SK-N-SH treated with all-trans-retinoic acid at 6 μM for 48 hours (cell line): ENCODE measurements at regions not wholly inside any gene's neighbourhood (a gene's known extent, or its start where the extent isn't known, plus 50 kb on each side); places are given as distances from the start of the nearest gene placed in this dataset.
A peak's percentile ranks its signal among the peaks of the same experiment; 100 is the strongest.
"Not testable (repeated sequence)": the region's sequence is repeated elsewhere in the genome, so short reads cannot be mapped to it uniquely, and the experiment has no call there.

Source experiments
- ATAC-seq: fragments of 200-7000 bp; cut with Tn5 transposase; 3 replicates; pipeline ENCODE4 v1.9.1; 2020; ENCODE audit warnings: mild to moderate bottlenecking, moderate library complexity
- ARNTL ChIP-seq: fragments of 450-650 bp; formaldehyde crosslinking; IDR thresholded peaks from 2 replicates; pipeline ENCODE4 v1.5.0; 2020; ENCODE audit warnings: low read depth, mild to moderate bottlenecking, moderate library complexity, borderline replicate concordance
- BACH2 ChIP-seq: fragments of 250-450 bp; sonication (Bioruptor Pico); IDR thresholded peaks from 2 replicates; pipeline ENCODE4 v1.9.0; 2021; ENCODE audit warnings: mild to moderate bottlenecking, borderline replicate concordance
- CREB5 ChIP-seq: fragments of 250-450 bp; sonication (Bioruptor Pico); IDR thresholded peaks from 2 replicates; pipeline ENCODE4 v1.5.1; 2020; ENCODE audit warnings: low read depth, mild to moderate bottlenecking, moderate library complexity
- CSDC2 ChIP-seq: fragments of 250-450 bp; sonication (Bioruptor Pico); IDR thresholded peaks from 2 replicates; pipeline ENCODE4 v1.5.0; 2020; ENCODE audit warnings: mild to moderate bottlenecking, moderate library complexity
- CSRNP3 ChIP-seq: fragments of 250-450 bp; sonication (Bioruptor Pico); IDR thresholded peaks from 2 replicates; pipeline ENCODE4 v1.5.1; 2021; ENCODE audit warnings: mild to moderate bottlenecking, moderate library complexity
- ESRRG ChIP-seq: fragments of 250-450 bp; sonication (Bioruptor Pico); IDR thresholded peaks from 2 replicates; pipeline ENCODE4 v1.6.1; 2021; ENCODE audit warnings: mild to moderate bottlenecking
- GLIS3 ChIP-seq: fragments of 250-450 bp; sonication (Bioruptor Pico); IDR thresholded peaks from 2 replicates; pipeline ENCODE4 v1.5.0; 2020; ENCODE audit warnings: mild to moderate bottlenecking, moderate library complexity
- ISL1 ChIP-seq: fragments of 250-450 bp; sonication (Bioruptor Pico); IDR thresholded peaks from 2 replicates; pipeline ENCODE4 v2.1.2; 2022; ENCODE audit warnings: mild to moderate bottlenecking, moderate library complexity
- OSR1 ChIP-seq: fragments of 250-450 bp; sonication (Bioruptor Pico); IDR thresholded peaks from 2 replicates; pipeline ENCODE4 v1.8.0; 2022; ENCODE audit warnings: moderate library complexity, mild to moderate bottlenecking, inconsistent platforms
- PATZ1 ChIP-seq: fragments of 250-450 bp; sonication (Bioruptor Pico); IDR thresholded peaks from 2 replicates; pipeline ENCODE4 v1.8.0; 2020; ENCODE audit warnings: mild to moderate bottlenecking, moderate library complexity, borderline replicate concordance
- PPARA ChIP-seq: fragments of 250-450 bp; sonication (Bioruptor Pico); IDR thresholded peaks from 2 replicates; pipeline ENCODE4 v1.5.0; 2020; ENCODE audit warnings: mild to moderate bottlenecking, borderline replicate concordance
- RARB ChIP-seq: fragments of 250-450 bp; sonication (Bioruptor Pico); IDR thresholded peaks from 2 replicates; pipeline ENCODE4 v1.8.0; 2021; ENCODE audit warnings: mild to moderate bottlenecking, moderate library complexity
- TCF4 ChIP-seq: fragments of 250-450 bp; sonication (Bioruptor Pico); IDR thresholded peaks from 2 replicates; pipeline ENCODE4 v1.8.0; 2021; ENCODE audit warnings: mild to moderate bottlenecking, moderate library complexity, borderline replicate concordance
- TOX ChIP-seq: fragments of 250-450 bp; sonication (Bioruptor Pico); IDR thresholded peaks from 2 replicates; pipeline ENCODE4 v1.8.0; 2021; ENCODE audit warnings: mild to moderate bottlenecking, moderate library complexity, borderline replicate concordance
- ZFP3 ChIP-seq: fragments of 250-450 bp; sonication (Bioruptor Pico); IDR thresholded peaks from 2 replicates; pipeline ENCODE4 v1.5.0; 2020; ENCODE audit warnings: mild to moderate bottlenecking, moderate library complexity
- ZNF565 ChIP-seq: fragments of 450-650 bp; formaldehyde crosslinking; conservative IDR thresholded peaks from 2 replicates; pipeline ENCODE4 v1.5.0; 2020; ENCODE audit warnings: low read depth, mild to moderate bottlenecking, moderate library complexity
- ZNF70 ChIP-seq: fragments of 450-650 bp; formaldehyde crosslinking; IDR thresholded peaks from 2 replicates; pipeline ENCODE4 v1.5.0; 2020; ENCODE audit warnings: mild to moderate bottlenecking, moderate library complexity
- ZNF8 ChIP-seq: fragments of 450-650 bp; formaldehyde crosslinking; IDR thresholded peaks from 2 replicates; pipeline ENCODE4 v1.5.0; 2020; ENCODE audit warnings: mild to moderate bottlenecking, moderate library complexity
- TF ChIP-seq, protein P1 (sequence below): fragments of 250-450 bp; sonication (Bioruptor Pico); IDR thresholded peaks from 2 replicates; pipeline ENCODE4 v1.8.0; 2021; ENCODE audit warnings: low read depth, mild to moderate bottlenecking, moderate library complexity, borderline replicate concordance
- TF ChIP-seq, protein P2 (sequence below): fragments of 250-450 bp; sonication (Bioruptor Pico); IDR thresholded peaks from 2 replicates; pipeline ENCODE4 v1.5.0; 2020; ENCODE audit warnings: mild to moderate bottlenecking, moderate library complexity

DNA sequence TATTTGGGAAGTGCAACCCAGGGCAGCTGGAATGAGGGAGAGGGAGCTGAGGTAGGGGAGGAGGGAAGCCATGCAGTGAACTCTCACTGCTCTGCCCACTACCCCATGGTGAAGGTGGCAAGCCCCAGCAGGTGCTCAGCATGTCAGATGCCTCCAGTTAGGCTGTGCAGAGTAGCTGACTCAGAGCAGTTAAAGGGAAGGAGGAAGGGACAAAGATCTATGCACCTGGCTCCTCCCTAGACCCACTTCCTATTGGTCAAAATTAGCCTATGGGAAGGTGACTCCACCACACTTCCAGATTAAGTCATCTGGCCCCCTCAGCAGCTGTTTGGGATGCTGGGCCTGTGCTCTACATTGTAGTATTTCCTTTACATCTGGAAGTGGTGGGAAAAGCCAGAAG is 125.7 kb upstream of the MTPN start:
- TF ChIP-seq TOX (CRISPR knock-in tag) (no peak), CREB5 (CRISPR knock-in tag) (no peak), TCF4 (CRISPR knock-in tag) (no peak), ARNTL (CRISPR knock-in tag) (no peak)
- no peak for ATAC-seq

GRCh38 chr7:136092714-136093113 is 115.6 kb upstream of the MTPN start:
- ATAC-seq: not testable (repeated sequence)

GRCh38 chr7:136087881-136088280 is 110.7 kb upstream of the MTPN start:
- no peak for ATAC-seq
- no peak for TF ChIP-seq CSDC2 (CRISPR knock-in tag)
- no peak for TF ChIP-seq ISL1 (CRISPR knock-in tag)
- no peak for TF ChIP-seq ARNTL (CRISPR knock-in tag)
- TF ChIP-seq BACH2: no peak
- no peak for TF ChIP-seq TCF4 (CRISPR knock-in tag)
- no peak for TF ChIP-seq RARB (CRISPR knock-in tag)

DNA sequence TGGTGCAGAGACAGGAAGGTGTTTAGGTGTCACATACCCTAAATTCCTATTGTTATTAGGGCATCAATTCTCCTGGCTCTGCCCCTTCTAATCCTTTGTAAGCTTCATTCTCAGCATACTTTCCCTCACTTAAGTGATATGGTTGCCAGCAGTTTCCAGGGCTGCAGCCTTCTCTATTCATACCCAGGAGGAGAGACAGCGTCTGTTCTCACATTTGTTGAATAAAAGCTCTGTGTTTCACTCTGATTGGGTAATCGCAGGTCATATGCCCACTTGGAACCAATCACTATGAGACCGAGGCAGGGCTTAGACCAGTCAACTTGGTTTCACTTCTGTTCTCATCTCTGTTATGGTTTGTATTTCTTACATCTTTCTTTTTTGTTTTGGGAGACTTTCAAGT is 109.6 kb upstream of the MTPN start:
- TF ChIP-seq ISL1 (CRISPR knock-in tag) (peak; percentile 66), TOX (CRISPR knock-in tag) (no peak)
- ATAC-seq: peak; percentile 100

GRCh38 chr7:136079934-136080333 is 102.8 kb upstream of the MTPN start:
- TF ChIP-seq BACH2 (no peak), RARB (CRISPR knock-in tag) (no peak), ZNF70 (CRISPR knock-in tag) (no peak), ISL1 (CRISPR knock-in tag) (no peak), ARNTL (CRISPR knock-in tag) (no peak), ZNF565 (CRISPR knock-in tag) (no peak), CSDC2 (CRISPR knock-in tag) (no peak), TOX (CRISPR knock-in tag) (no peak), OSR1 (CRISPR knock-in tag) (no peak), ZNF8 (CRISPR knock-in tag) (no peak), ESRRG (no peak), ZFP3 (CRISPR knock-in tag) (no peak), GLIS3 (CRISPR knock-in tag) (no peak)
- TF ChIP-seq, protein P1, sequence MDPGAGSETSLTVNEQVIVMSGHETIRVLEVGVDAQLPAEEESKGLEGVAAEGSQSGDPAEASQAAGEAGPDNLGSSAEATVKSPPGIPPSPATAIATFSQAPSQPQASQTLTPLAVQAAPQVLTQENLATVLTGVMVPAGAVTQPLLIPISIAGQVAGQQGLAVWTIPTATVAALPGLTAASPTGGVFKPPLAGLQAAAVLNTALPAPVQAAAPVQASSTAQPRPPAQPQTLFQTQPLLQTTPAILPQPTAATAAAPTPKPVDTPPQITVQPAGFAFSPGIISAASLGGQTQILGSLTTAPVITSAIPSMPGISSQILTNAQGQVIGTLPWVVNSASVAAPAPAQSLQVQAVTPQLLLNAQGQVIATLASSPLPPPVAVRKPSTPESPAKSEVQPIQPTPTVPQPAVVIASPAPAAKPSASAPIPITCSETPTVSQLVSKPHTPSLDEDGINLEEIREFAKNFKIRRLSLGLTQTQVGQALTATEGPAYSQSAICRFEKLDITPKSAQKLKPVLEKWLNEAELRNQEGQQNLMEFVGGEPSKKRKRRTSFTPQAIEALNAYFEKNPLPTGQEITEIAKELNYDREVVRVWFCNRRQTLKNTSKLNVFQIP (CRISPR knock-in tag): no peak
- ATAC-seq: no peak

- TF ChIP-seq ZFP3 (CRISPR knock-in tag) (no peak), ARNTL (CRISPR knock-in tag) (no peak), PATZ1 (no peak)
- ATAC-seq: no peak
Measured at GRCh38 chr7:136079478-136079892, 102.3 kb upstream of the MTPN start.

DNA sequence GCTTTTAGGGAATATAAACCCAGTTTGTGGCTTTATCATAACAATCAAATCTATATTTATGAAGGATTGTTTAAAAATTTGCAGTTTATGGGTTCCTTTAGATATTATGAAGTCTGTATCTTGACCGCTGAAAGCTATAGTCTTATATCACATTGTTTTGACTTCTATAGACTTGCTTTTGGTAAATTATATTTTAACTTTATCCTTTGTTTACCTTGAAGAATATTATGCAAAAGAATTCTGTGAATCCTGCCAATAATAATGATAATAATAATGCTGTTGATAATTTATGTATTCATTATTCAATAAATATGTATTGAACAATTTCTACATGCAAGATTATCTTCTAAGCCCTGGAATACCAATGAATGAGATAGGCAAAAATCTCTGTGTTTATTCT is 101.9 kb upstream of the MTPN start:
- ATAC-seq: no peak
- TF ChIP-seq BACH2 (no peak), CREB5 (CRISPR knock-in tag) (no peak), ZNF8 (CRISPR knock-in tag) (no peak), ZNF565 (CRISPR knock-in tag) (no peak), CSDC2 (CRISPR knock-in tag) (no peak), PPARA (CRISPR knock-in tag) (no peak), ZNF70 (CRISPR knock-in tag) (no peak), ARNTL (CRISPR knock-in tag) (no peak), CSRNP3 (CRISPR knock-in tag) (no peak), TOX (CRISPR knock-in tag) (no peak)
- TF ChIP-seq, protein P2, sequence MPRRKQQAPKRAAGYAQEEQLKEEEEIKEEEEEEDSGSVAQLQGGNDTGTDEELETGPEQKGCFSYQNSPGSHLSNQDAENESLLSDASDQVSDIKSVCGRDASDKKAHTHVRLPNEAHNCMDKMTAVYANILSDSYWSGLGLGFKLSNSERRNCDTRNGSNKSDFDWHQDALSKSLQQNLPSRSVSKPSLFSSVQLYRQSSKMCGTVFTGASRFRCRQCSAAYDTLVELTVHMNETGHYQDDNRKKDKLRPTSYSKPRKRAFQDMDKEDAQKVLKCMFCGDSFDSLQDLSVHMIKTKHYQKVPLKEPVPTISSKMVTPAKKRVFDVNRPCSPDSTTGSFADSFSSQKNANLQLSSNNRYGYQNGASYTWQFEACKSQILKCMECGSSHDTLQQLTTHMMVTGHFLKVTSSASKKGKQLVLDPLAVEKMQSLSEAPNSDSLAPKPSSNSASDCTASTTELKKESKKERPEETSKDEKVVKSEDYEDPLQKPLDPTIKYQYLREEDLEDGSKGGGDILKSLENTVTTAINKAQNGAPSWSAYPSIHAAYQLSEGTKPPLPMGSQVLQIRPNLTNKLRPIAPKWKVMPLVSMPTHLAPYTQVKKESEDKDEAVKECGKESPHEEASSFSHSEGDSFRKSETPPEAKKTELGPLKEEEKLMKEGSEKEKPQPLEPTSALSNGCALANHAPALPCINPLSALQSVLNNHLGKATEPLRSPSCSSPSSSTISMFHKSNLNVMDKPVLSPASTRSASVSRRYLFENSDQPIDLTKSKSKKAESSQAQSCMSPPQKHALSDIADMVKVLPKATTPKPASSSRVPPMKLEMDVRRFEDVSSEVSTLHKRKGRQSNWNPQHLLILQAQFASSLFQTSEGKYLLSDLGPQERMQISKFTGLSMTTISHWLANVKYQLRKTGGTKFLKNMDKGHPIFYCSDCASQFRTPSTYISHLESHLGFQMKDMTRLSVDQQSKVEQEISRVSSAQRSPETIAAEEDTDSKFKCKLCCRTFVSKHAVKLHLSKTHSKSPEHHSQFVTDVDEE (CRISPR knock-in tag): no peak
